ENCODE measurements at regions not wholly inside any gene's neighbourhood (a gene's known extent, or its start where the extent isn't known, plus 50 kb on each side); places are given as distances from the start of the nearest gene placed in this dataset.

GRCh38 chr9:7960320-7961050, 160.9 kb upstream of the DMAC1 start:
- TF ChIP-seq ZNF565 (CRISPR knock-in tag; conservative IDR thresholded peaks at IDR 0.05; ENCODE audit: low read depth) (no peak), ZC3H10 (CRISPR knock-in tag; IDR thresholded peaks at IDR 0.05) (no peak), ZFP3 (CRISPR knock-in tag; IDR thresholded peaks at IDR 0.05) (no peak), SNAI2 (CRISPR knock-in tag; IDR thresholded peaks at IDR 0.05) (no peak), TOX (CRISPR knock-in tag; IDR thresholded peaks at IDR 0.05; ENCODE audit: borderline replicate concordance) (no peak), RARB (CRISPR knock-in tag; IDR thresholded peaks at IDR 0.05) (no peak), CREB5 (CRISPR knock-in tag; IDR thresholded peaks at IDR 0.05; ENCODE audit: low read depth) (no peak), CSRNP3 (CRISPR knock-in tag; IDR thresholded peaks at IDR 0.05) (no peak), TCF4 (CRISPR knock-in tag; IDR thresholded peaks at IDR 0.05; ENCODE audit: borderline replicate concordance) (no peak), PATZ1 (CRISPR knock-in tag; IDR thresholded peaks at IDR 0.05; ENCODE audit: borderline replicate concordance) (no peak), GLIS3 (CRISPR knock-in tag; IDR thresholded peaks at IDR 0.05) (no peak), ZFP30 (CRISPR knock-in tag; IDR thresholded peaks at IDR 0.05) (no peak), ARNTL (CRISPR knock-in tag; IDR thresholded peaks at IDR 0.05; ENCODE audit: borderline replicate concordance, low read depth) (no peak), POU6F1 (CRISPR knock-in tag; IDR thresholded peaks at IDR 0.05; ENCODE audit: borderline replicate concordance, low read depth) (no peak), PPARA (CRISPR knock-in tag; IDR thresholded peaks at IDR 0.05; ENCODE audit: borderline replicate concordance) (no peak), BACH2 (CRISPR knock-in tag; IDR thresholded peaks at IDR 0.05; ENCODE audit: borderline replicate concordance) (no peak), TSHZ2 (CRISPR knock-in tag; IDR thresholded peaks at IDR 0.05) (no peak)
- ATAC-seq, result no peak

- no peak for ATAC-seq
- TF ChIP-seq ZNF70 (CRISPR knock-in tag; IDR thresholded peaks at IDR 0.05) (no peak), SNAI2 (CRISPR knock-in tag; IDR thresholded peaks at IDR 0.05) (no peak), PPARA (CRISPR knock-in tag; IDR thresholded peaks at IDR 0.05; ENCODE audit: borderline replicate concordance) (no peak), ARNTL (CRISPR knock-in tag; IDR thresholded peaks at IDR 0.05; ENCODE audit: borderline replicate concordance, low read depth) (no peak), RARB (CRISPR knock-in tag; IDR thresholded peaks at IDR 0.05) (no peak), TSHZ2 (CRISPR knock-in tag; IDR thresholded peaks at IDR 0.05) (no peak), ESRRG (CRISPR knock-in tag; IDR thresholded peaks at IDR 0.05) (no peak), ISL1 (CRISPR knock-in tag; IDR thresholded peaks at IDR 0.05) (no peak), TCF4 (CRISPR knock-in tag; IDR thresholded peaks at IDR 0.05; ENCODE audit: borderline replicate concordance) (no peak), CSDC2 (CRISPR knock-in tag; IDR thresholded peaks at IDR 0.05) (no peak), ZFP3 (CRISPR knock-in tag; IDR thresholded peaks at IDR 0.05) (no peak), OSR1 (CRISPR knock-in tag; IDR thresholded peaks at IDR 0.05) (no peak), BACH2 (CRISPR knock-in tag; IDR thresholded peaks at IDR 0.05; ENCODE audit: borderline replicate concordance) (no peak), POU6F1 (CRISPR knock-in tag; IDR thresholded peaks at IDR 0.05; ENCODE audit: borderline replicate concordance, low read depth) (no peak), CREB5 (CRISPR knock-in tag; IDR thresholded peaks at IDR 0.05; ENCODE audit: low read depth) (no peak), GLIS3 (CRISPR knock-in tag; IDR thresholded peaks at IDR 0.05) (no peak)
These were observed 158.2 kb upstream of the DMAC1 start for GRCh38 chr9:7957803-7958202.

Measured in SK-N-SH treated with all-trans-retinoic acid at 6 μM for 48 hours (cell line).